ENCODE measurements at regions not wholly inside any gene's neighbourhood (a gene's known extent, or its start where the extent isn't known, plus 50 kb on each side); places are given as distances from the start of the nearest gene placed in this dataset.
A peak's percentile ranks its signal among the peaks of the same experiment; 100 is the strongest.

- DNase-seq (ENCODE audit: low read depth, low spot score) = no peak
Observed at GRCh38 chr6:40755046-40755681, 168.0 kb upstream of the LRFN2 start.

- DNase-seq (ENCODE audit: low read depth, low spot score) = no peak
Observed at GRCh38 chr6:40754461-40755045, 167.4 kb upstream of the LRFN2 start.

- no peak for DNase-seq (ENCODE audit: low read depth, low spot score)
Observed at GRCh38 chr6:40753675-40754448, 166.7 kb upstream of the LRFN2 start.

DNA sequence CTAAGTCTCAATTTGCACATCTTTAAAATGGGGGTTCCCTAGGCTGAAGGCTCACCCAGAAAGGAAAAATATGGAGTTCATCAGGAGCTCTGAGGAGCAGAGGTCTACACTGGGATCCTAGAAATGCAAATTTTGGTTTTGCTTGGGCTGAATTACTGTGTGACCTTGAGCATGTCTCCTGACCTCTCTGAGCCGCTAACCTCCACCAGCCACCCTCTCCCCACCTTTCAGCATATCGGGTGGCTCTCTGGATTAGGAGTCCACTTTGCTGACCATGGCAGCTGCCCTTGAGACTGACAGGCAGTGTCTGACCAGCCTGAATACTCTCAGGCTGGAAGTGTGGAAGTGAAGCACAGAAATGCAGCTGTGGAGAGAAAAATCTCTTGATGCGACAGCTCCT is 165.9 kb upstream of the LRFN2 start:
- no peak for DNase-seq (ENCODE audit: low read depth, low spot score)

GRCh38 chr6:40744835-40745234 is 157.7 kb upstream of the LRFN2 start:
- DNase-seq (ENCODE audit: low read depth, low spot score) = no peak

DNA sequence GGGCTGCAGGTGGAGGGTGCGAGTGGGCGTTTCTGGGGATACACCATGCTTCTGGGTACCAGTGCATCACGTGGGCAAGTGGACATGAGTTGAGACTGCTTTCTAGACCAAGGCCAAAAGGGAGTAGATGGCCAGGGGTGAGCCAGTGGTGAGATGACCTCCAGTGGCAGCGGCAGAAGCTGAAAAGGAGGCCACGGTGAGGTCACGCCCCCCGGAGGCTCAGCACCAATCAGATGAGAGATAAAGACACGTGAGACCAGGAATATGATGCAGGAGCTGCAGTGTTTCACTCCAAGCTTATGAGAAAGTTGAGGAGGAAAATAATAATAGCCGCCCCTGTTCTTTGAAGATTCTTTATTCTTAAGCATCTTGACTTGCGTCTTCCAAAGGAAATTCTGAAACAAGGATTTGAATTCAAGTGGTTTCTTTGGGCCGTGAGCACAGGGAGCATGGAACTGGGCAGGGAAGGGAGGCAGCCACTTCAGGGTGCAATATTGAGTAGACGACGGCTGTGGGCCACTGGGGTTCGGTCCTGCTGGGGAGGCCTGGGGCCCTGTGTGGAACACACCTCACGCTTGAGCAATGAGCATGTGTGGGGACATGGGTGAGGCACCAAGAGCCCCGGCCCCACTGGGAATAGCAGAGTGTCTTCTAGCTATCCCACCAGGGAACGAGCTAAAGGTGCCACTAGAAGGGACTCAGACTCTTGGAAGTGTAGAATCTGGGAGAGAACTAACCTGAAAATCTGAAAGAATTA is 156.7 kb upstream of the LRFN2 start:
- DNase-seq (ENCODE audit: low read depth, low spot score) = no peak

GRCh38 chr6:40743226-40743625 is 156.1 kb upstream of the LRFN2 start:
- DNase-seq (ENCODE audit: low read depth, low spot score) = no peak

- no peak for DNase-seq (ENCODE audit: low read depth, low spot score)
Observed at GRCh38 chr6:40740518-40740917, 153.4 kb upstream of the LRFN2 start.

DNA sequence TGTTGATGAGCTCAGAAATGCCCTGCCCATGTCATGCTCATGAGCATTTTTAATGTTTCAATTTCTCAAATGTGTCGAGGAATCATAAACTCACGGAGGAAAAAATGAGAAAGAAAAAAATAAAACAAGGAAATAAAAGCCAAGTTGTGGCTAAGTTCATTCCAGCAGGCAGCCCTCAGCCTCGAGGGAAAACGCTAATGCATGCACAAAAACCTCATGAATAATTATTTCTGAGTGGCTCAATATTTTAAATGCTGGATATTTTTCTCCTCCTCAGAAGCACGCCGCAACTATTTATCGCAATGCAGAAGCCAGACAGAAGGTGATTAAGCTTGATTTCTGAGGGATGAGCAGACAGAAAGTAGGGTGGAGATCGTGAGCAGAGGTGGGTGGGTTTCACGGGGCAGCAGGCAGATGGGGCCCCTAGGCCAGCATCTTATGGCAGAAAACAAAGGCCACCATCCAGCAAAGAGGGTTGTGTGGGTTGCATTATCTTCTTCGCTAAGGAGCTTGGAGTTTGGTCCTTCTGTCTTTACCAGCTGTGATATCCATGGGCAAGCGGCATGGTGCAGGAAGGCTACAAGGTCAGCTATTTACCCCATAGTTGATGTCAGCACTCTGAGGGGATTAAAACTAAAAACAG is 151.5 kb upstream of the LRFN2 start:
- no peak for DNase-seq (ENCODE audit: low read depth, low spot score)

- DNase-seq (ENCODE audit: low read depth, low spot score) = no peak
Observed at GRCh38 chr6:40735521-40735920, 148.4 kb upstream of the LRFN2 start.

- DNase-seq (ENCODE audit: low read depth, low spot score) = no peak
Observed at GRCh38 chr6:40735121-40735520, 148.0 kb upstream of the LRFN2 start.

DNA sequence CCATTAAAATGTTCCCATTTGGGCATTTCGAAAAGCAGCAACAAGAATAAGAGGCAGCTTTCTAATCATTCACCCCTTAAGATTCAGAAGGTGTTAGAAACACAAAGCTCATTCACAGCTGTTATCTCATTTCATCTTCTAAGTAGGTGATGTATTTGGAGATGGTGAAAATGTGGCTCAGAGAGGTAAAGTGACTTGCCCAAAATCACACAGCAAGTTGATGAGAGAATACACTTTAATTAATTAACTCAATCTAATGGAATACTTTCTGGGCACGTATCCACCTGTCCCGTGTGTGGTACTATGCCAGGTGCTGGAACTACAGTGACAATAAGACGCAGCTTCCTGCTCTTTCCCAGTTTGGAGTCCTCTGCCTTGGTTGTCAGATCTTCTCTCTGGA is 147.4 kb upstream of the LRFN2 start:
- DNase-seq (ENCODE audit: low read depth, low spot score) = no peak

DNA sequence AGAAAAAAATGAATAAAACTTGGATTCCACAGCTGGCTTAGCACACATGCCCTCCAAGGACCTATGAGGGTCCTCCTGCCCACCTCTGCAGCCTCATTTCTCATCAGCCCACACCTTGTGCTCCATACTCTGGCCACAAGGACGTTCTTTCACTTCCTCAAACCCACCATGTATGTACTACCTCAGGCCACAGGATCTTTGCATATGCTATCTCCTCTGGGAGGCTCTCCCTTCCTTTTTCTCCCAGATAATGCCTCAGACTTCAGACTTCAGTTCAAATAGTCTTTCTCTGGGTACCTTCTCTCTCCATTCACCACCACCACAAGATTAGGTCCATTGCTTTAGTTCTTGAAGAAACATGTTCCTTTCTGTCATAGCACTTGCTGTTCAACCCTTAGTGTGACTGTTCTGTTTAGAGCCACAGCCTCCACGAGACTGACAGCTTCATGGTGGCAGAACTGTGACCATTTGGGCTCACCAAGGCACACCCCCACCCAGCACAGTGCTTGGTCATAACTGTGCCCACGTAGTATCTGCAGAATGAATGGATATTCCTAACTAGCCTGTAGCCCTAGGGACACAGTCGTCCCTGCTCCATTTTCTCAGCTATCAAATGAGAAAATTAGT is 146.7 kb upstream of the LRFN2 start:
- DNase-seq (ENCODE audit: low read depth, low spot score) = no peak

- no peak for DNase-seq (ENCODE audit: low read depth, low spot score)
Observed at GRCh38 chr6:40733290-40733689, 146.1 kb upstream of the LRFN2 start.

DNA sequence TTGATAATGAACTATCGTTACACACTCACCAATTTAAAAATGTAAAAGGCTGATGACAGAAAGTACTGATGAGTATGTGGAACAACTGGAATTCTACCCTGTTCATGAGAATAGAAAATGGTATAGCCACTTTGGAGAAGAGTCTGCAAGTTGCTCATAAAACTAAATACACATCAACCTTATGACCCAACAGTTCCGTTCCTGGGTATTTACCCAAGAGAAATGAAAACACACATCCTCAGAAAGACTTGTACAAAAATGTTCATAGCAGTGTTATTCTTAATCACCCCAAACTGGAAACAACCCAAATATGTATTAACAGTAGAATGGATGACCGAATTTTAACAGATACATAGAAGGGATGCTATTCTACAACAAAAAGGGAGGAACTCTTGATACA is 145.7 kb upstream of the LRFN2 start:
- peak; percentile 45 for DNase-seq (ENCODE audit: low read depth, low spot score)

- DNase-seq (ENCODE audit: low read depth, low spot score) = no peak
Observed at GRCh38 chr6:40728643-40729042, 141.5 kb upstream of the LRFN2 start.

DNA sequence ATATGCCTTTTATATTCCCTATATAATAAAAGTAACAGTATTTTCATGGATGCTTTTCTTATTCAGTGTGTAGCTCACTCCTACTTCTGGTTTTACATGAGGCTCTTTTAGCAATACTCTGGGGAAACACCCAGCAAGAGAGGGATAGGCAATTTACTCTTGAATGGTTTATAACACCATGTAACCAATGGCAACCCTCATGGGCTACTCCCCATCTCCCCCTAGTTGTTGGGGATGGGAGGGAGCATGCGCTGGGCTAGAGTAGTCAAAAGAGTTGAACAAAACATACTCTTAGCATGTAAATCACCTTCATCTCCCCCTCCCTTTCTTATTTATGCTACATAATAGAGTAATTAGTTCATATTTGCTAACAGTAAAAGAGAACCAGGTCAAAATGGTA is 140.1 kb upstream of the LRFN2 start:
- DNase-seq (ENCODE audit: low read depth, low spot score) = no peak

GRCh38 chr6:40726853-40727252 is 139.7 kb upstream of the LRFN2 start:
- no peak for DNase-seq (ENCODE audit: low read depth, low spot score)

DNA sequence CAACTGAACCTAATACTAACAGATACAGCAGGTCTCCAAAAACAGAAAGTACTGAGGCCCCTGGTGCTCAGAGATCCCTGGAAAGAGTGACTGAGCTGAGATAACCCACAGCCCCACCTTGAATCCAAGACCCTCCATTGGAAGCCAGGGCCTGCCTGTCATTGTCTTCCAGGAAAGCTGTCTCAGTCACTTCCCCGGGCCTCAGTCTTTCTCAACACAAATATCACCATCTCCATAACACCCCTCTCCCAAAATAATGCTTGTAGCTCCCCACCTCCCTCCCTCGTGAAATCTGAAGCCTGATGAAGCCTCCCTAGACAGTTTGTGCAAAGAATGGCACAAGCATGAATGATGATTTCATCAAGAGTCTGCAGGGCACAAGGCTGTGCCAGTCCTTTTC is 138.2 kb upstream of the LRFN2 start:
- no peak for DNase-seq (ENCODE audit: low read depth, low spot score)

GRCh38 chr6:40724886-40725285 is 137.7 kb upstream of the LRFN2 start:
- DNase-seq (ENCODE audit: low read depth, low spot score) = no peak

- DNase-seq (ENCODE audit: low read depth, low spot score) = no peak
Observed at GRCh38 chr6:40723967-40724366, 136.8 kb upstream of the LRFN2 start.

Measured in smooth muscle cell of the brain vasculature (primary cell).